CD4-positive, alpha-beta memory T cell (primary cell): ENCODE measurements at regions not wholly inside any gene's neighbourhood (a gene's known extent, or its start where the extent isn't known, plus 50 kb on each side); places are given as distances from the start of the nearest gene placed in this dataset.

Experiments used
- CTCF ChIA-PET: fragments of 350-600 bp; sonication (Branson Sonifier 250); formaldehyde crosslinking; loops from one replicate; lab custom pipeline; 2021; ENCODE audit warnings: inconsistent platforms; ENCODE audit not compliant: partially characterized antibody; lab: Charles Lee
- POLR2A ChIA-PET: fragments of 350-600 bp; sonication (Branson Sonifier 250); formaldehyde crosslinking; loops from one replicate; lab custom pipeline; 2021; ENCODE audit not compliant: partially characterized antibody; lab: Charles Lee
- DNase-seq, 5 donors: peaks; one replicate each; pipeline versions ENCODE4 v3.0.0 to v3.0.0-alpha.2; 2020 to 2022; ENCODE audit warnings: mixed read lengths in 1 of 5
- H3K27ac ChIP-seq: one replicate; pipeline ENCODE4 v1.7.0; 2013; ENCODE audit warnings: low read depth, low read length
- H3K27me3 ChIP-seq: 2 replicates; pipeline ENCODE4 v1.7.0; 2013; ENCODE audit warnings: mild to moderate bottlenecking, low read length, moderate library complexity; ENCODE audit not compliant: insufficient read depth
- H3K36me3 ChIP-seq: 2 replicates; pipeline ENCODE4 v1.7.0; 2013; ENCODE audit warnings: mild to moderate bottlenecking, low read length, moderate library complexity; ENCODE audit not compliant: insufficient read depth
- H3K4me1 ChIP-seq: 2 replicates; pipeline ENCODE4 v1.7.0; 2013; ENCODE audit warnings: mild to moderate bottlenecking, low read length, moderate library complexity; ENCODE audit not compliant: insufficient read depth
- H3K4me3 ChIP-seq, 2 donors: one replicate each; pipeline ENCODE4 v1.7.0; 2013; ENCODE audit warnings: low read length in 2 of 2, mild to moderate bottlenecking in 1 of 2
- H3K9me3 ChIP-seq, 2 donors: one replicate each; pipeline ENCODE4 v1.7.0; 2013; ENCODE audit warnings: low read length in 2 of 2, control low read depth in 1 of 2; ENCODE audit not compliant: control insufficient read depth in 1 of 2
- H3K27ac Mint-ChIP-seq, 7 donors: one replicate each; pipeline ENCODE4 v1.8.0; 2020 to 2021; ENCODE audit warnings: mixed read lengths in 7 of 7, mild to moderate bottlenecking in 6 of 7, inconsistent platforms in 3 of 7, moderate library complexity in 3 of 7
- H3K27me3 Mint-ChIP-seq, 2 donors: one replicate each; pipeline ENCODE4 v1.8.0; 2020 to 2021; ENCODE audit warnings: mixed read lengths in 2 of 2
- H3K36me3 Mint-ChIP-seq, 2 donors: one replicate each; pipeline ENCODE4 v1.8.0; 2020 to 2021; ENCODE audit warnings: mixed read lengths in 2 of 2, inconsistent platforms in 1 of 2, mild to moderate bottlenecking in 1 of 2
- H3K4me1 Mint-ChIP-seq, 4 donors: one replicate each; pipeline ENCODE4 v1.8.0; 2020 to 2021; ENCODE audit warnings: mixed read lengths in 4 of 4, mild to moderate bottlenecking in 1 of 4
- H3K4me3 Mint-ChIP-seq, 8 donors: one replicate each; pipeline ENCODE4 v1.8.0; 2020 to 2021; ENCODE audit warnings: mixed read lengths in 8 of 8, mild to moderate bottlenecking in 7 of 8, moderate library complexity in 6 of 8, inconsistent platforms in 3 of 8
- H3K9me3 Mint-ChIP-seq, 8 donors: one replicate each; pipeline ENCODE4 v1.8.0; 2020 to 2021; ENCODE audit warnings: mixed read lengths in 8 of 8, mild to moderate bottlenecking in 5 of 8, inconsistent platforms in 3 of 8, moderate library complexity in 1 of 8
- intact Hi-C: fragments of 100-400 bp; cut with micrococcal nuclease; formaldehyde crosslinking; loops from one replicate; pipeline ENCODE4 v1.15.1; 2023

- Histone ChIP-seq H3K9me3 (no peaks in the 10 kb centered on the region), H3K27me3 (no peaks in the 10 kb centered on the region), H3K36me3 (no peaks in the 10 kb centered on the region), H3K4me1 (no peaks in the 10 kb centered on the region), H3K27ac (no peak overlapping the region), H3K4me3 (no peak overlapping the region)
- H3K4me1 Mint-ChIP-seq = no peaks in the 10 kb centered on the region
- H3K4me3 Mint-ChIP-seq = no peak overlapping the region
- no peak for DNase-seq
- H3K27ac Mint-ChIP-seq = no peak overlapping the region
- H3K27me3 Mint-ChIP-seq = no peaks in the 10 kb centered on the region
- POLR2A ChIA-PET = no interaction called here
- CTCF ChIA-PET = no interaction called here
- H3K36me3 Mint-ChIP-seq = no peaks in the 10 kb centered on the region
- intact Hi-C loops = no loop called here
- peaks cover 0 to 10% (median 2%) of the 10 kb centered on the region in 8 donors for H3K9me3 Mint-ChIP-seq
Observed at GRCh38 chr9:107982745-107983144, 493.2 kb upstream of the KLF4 start.

DNA sequence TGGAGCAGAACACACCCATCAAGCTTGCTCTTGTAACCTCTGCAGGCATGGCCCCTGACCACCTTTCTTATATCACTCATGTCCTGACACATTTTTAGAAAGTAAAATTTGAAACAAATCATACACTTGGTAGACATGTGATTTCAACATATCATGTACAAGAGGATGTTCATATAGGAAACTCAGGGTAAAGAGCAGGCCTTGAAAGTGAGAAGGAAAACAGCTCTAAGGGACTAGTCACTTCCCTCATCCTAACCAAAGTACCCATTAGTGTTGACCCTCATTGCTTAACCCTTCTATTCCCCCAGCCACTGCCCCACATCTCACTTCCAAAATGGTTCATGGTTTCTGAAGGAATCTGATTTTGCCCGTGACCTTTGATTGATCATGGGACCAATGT, 492.4 kb upstream of the KLF4 start:
- H3K9me3 ChIP-seq = no peaks in the 10 kb centered on the region
- H3K4me3 Mint-ChIP-seq = no peak overlapping the region
- POLR2A ChIA-PET = no interaction called here
- H3K9me3 Mint-ChIP-seq = peaks cover 0 to 10% (median 2%) of the 10 kb centered on the region in 8 donors
- H3K36me3 ChIP-seq = no peaks in the 10 kb centered on the region
- no peak for DNase-seq
- intact Hi-C loops = no loop called here
- no peaks in the 10 kb centered on the region for H3K4me1 ChIP-seq
- H3K27me3 Mint-ChIP-seq = no peaks in the 10 kb centered on the region
- H3K4me3 ChIP-seq = no peak overlapping the region
- CTCF ChIA-PET = no interaction called here
- no peaks in the 10 kb centered on the region for H3K4me1 Mint-ChIP-seq
- no peaks in the 10 kb centered on the region for H3K27me3 ChIP-seq
- H3K36me3 Mint-ChIP-seq = no peaks in the 10 kb centered on the region
- H3K27ac Mint-ChIP-seq = no peak overlapping the region
- H3K27ac ChIP-seq = no peak overlapping the region

DNA sequence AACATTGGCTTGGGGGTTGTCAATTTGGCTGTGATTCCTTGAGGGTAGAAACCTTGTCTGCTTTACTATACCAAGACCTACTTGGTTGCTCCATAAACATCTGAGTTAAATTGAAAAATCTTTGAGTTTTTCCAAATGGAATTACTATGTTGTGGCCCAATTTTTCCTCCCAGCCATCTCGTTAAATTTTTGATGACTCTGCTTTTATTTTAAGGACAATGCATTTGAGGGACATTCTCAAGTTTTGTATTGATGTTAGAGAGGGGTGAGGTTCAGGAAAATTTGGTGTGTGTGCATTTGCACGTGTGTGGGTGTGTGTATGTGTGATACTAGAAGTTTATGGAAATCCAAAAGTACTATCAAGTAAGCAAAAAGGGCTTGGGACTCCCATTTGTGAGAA, 491.4 kb upstream of the KLF4 start:
- DNase-seq = no peak
- H3K27ac ChIP-seq = no peak overlapping the region
- Mint-ChIP-seq H3K36me3 (no peaks in the 10 kb centered on the region), H3K4me1 (no peaks in the 10 kb centered on the region), H3K9me3 (peaks cover 0 to 11% (median under 1%) of the 10 kb centered on the region in 8 donors), H3K27ac (no peak overlapping the region), H3K27me3 (no peaks in the 10 kb centered on the region), H3K4me3 (no peak overlapping the region)
- CTCF ChIA-PET = no interaction called here
- no peaks in the 10 kb centered on the region for H3K4me1 ChIP-seq
- no peak overlapping the region for H3K4me3 ChIP-seq
- POLR2A ChIA-PET = no interaction called here
- intact Hi-C loops = no loop called here
- H3K27me3 ChIP-seq = no peaks in the 10 kb centered on the region
- no peaks in the 10 kb centered on the region for H3K9me3 ChIP-seq
- H3K36me3 ChIP-seq = no peaks in the 10 kb centered on the region

DNA sequence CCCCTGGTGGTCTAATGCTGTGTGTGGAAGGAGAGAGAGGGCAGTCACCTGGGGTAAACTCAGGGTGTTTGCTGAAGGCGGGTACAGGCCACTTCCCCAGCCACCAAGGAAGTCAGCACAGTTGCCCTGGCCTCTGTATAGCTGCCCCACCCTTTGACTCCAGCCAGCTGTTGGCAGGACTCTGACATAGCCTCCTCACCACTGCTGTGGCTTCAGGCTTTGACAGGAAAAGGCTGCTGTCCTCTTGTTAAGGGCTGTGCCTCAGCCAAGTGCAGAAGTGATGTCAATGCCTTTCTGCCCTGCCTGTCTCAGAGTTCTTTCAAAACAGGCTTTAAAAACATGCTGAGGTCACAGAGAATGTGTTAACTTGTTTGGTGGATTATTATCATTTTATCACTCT, 487.2 kb upstream of the KLF4 start:
- Mint-ChIP-seq H3K36me3 (no peaks in the 10 kb centered on the region), H3K27ac (no peak overlapping the region), H3K4me1 (no peaks in the 10 kb centered on the region), H3K9me3 (peaks cover 0 to 7% (median 2%) of the 10 kb centered on the region in 8 donors), H3K27me3 (no peaks in the 10 kb centered on the region), H3K4me3 (no peak overlapping the region)
- ChIA-PET POLR2A (no interaction called here), CTCF (no interaction called here)
- H3K36me3 ChIP-seq = no peaks in the 10 kb centered on the region
- H3K27me3 ChIP-seq = no peaks in the 10 kb centered on the region
- H3K4me3 ChIP-seq = no peak overlapping the region
- DNase-seq = no peak
- H3K27ac ChIP-seq = no peak overlapping the region
- no peaks in the 10 kb centered on the region for H3K4me1 ChIP-seq
- intact Hi-C loops = no loop called here
- no peaks in the 10 kb centered on the region for H3K9me3 ChIP-seq

GRCh38 chr9:107975426-107976010, 485.9 kb upstream of the KLF4 start:
- no peaks in the 10 kb centered on the region for H3K4me1 Mint-ChIP-seq
- no peaks in the 10 kb centered on the region for H3K27me3 Mint-ChIP-seq
- no peaks in the 10 kb centered on the region for H3K36me3 Mint-ChIP-seq
- H3K4me3 ChIP-seq = no peak overlapping the region
- no peaks in the 10 kb centered on the region for H3K4me1 ChIP-seq
- peaks cover 0 to 7% (median 1%) of the 10 kb centered on the region in 8 donors for H3K9me3 Mint-ChIP-seq
- H3K36me3 ChIP-seq = no peaks in the 10 kb centered on the region
- no peaks in the 10 kb centered on the region for H3K27me3 ChIP-seq
- no peak overlapping the region for H3K4me3 Mint-ChIP-seq
- no peak for DNase-seq
- H3K9me3 ChIP-seq = no peaks in the 10 kb centered on the region
- H3K27ac ChIP-seq = no peak overlapping the region
- H3K27ac Mint-ChIP-seq = no peak overlapping the region
- ChIA-PET POLR2A (no interaction called here), CTCF (no interaction called here)
- intact Hi-C loops = no loop called here

- Mint-ChIP-seq H3K9me3 (peaks cover 0 to 7% (median 1%) of the 10 kb centered on the region in 8 donors), H3K27me3 (no peaks in the 10 kb centered on the region), H3K4me3 (no peak overlapping the region), H3K4me1 (no peaks in the 10 kb centered on the region), H3K27ac (no peak overlapping the region), H3K36me3 (no peaks in the 10 kb centered on the region)
- intact Hi-C loops = no loop called here
- H3K36me3 ChIP-seq = no peaks in the 10 kb centered on the region
- DNase-seq = no peak
- no peaks in the 10 kb centered on the region for H3K9me3 ChIP-seq
- no peaks in the 10 kb centered on the region for H3K27me3 ChIP-seq
- no peak overlapping the region for H3K27ac ChIP-seq
- ChIA-PET CTCF (interaction anchor here (0.7 kb wide), 1 partner anchor 42 kb away, joined by 3 read pairs; no protein-coding TSS in a partner anchor), POLR2A (no interaction called here)
- no peak overlapping the region for H3K4me3 ChIP-seq
- no peaks in the 10 kb centered on the region for H3K4me1 ChIP-seq
Observed at GRCh38 chr9:107973451-107973850, 483.9 kb upstream of the KLF4 start.

GRCh38 chr9:107972346-107972745, 482.8 kb upstream of the KLF4 start:
- ChIA-PET POLR2A (no interaction called here), CTCF (interaction anchor here (1.3 kb wide), 1 partner anchor 19 kb away, joined by 3 read pairs; no protein-coding TSS in a partner anchor)
- DNase-seq = no peak
- Mint-ChIP-seq H3K27me3 (no peaks in the 10 kb centered on the region), H3K27ac (no peak overlapping the region), H3K9me3 (peaks cover 0 to 7% (median 1%) of the 10 kb centered on the region in 8 donors), H3K4me3 (no peak overlapping the region), H3K36me3 (no peaks in the 10 kb centered on the region), H3K4me1 (no peaks in the 10 kb centered on the region)
- Histone ChIP-seq H3K27ac (no peak overlapping the region), H3K36me3 (no peaks in the 10 kb centered on the region), H3K9me3 (no peaks in the 10 kb centered on the region), H3K4me1 (no peaks in the 10 kb centered on the region), H3K27me3 (no peaks in the 10 kb centered on the region), H3K4me3 (no peak overlapping the region)
- intact Hi-C loops = no loop called here
